Suprapubic skin (tissue), 4 donors: ENCODE measurements at regions not wholly inside any gene's neighbourhood (a gene's known extent, or its start where the extent isn't known, plus 50 kb on each side); places are given as distances from the start of the nearest gene placed in this dataset.

Experiments
- POLR2A ChIP-seq, 2 donors: fragments of 450-650 bp; IDR thresholded peaks; one replicate each; pipeline ENCODE4 v1.6.1; 2017; ENCODE audit warnings: antibody characterized with exemption in 2 of 2, mild to moderate bottlenecking in 2 of 2, moderate library complexity in 2 of 2
- POLR2AphosphoS5 ChIP-seq, 3 donors: sonication (generic); formaldehyde crosslinking; IDR thresholded peaks; one replicate each; pipeline ENCODE4 v1.6.1; 2017; ENCODE audit warnings: antibody characterized with exemption in 3 of 3

GRCh38 chr2:37825586-37825985 lies 99.5 kb upstream of the RMDN2 start:
- TF ChIP-seq POLR2AphosphoS5 (IDR thresholded peaks at IDR 0.05) (no peak), POLR2A (IDR thresholded peaks at IDR 0.05) (no peak)
